ENCODE measurements at regions not wholly inside any gene's neighbourhood (a gene's known extent, or its start where the extent isn't known, plus 50 kb on each side); places are given as distances from the start of the nearest gene placed in this dataset.

DNA sequence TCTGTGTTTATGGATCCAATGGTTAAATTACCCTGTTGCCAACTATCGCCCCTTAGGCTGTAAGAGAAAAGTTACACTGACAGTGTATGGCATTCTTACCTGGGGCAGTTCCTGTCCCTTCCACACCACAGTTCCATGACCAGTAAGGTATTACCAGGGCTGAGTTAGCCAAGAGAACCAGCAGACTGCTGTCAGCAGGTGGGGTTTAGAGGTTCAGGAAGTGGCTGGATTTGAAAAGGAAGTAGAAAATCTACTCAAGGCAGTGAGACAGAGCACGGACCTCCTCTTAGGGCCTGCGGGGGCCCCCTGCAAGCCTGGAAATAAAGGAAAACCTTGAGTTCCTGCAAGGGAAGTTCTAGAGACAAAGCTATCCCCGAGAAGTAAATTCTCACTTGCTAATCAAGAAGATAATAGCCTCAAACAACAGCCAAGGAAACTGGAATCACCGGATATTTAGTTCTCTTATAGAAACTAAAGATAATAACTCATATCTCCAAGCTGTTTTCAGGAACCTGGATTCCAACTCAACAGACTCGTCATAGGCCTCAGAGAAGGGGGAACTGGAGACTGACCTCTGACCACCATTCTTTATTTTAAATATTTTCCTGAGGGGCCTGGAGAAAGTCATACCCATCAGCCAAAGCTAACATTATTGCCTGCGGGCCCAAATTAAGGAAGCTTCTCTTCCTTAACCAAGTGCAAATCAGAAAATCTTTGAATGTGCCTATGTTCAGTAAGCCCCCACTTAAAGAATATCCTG lies 161.7 kb downstream of the ANXA2 start (continued):
- TF ChIP-seq, protein P1, sequence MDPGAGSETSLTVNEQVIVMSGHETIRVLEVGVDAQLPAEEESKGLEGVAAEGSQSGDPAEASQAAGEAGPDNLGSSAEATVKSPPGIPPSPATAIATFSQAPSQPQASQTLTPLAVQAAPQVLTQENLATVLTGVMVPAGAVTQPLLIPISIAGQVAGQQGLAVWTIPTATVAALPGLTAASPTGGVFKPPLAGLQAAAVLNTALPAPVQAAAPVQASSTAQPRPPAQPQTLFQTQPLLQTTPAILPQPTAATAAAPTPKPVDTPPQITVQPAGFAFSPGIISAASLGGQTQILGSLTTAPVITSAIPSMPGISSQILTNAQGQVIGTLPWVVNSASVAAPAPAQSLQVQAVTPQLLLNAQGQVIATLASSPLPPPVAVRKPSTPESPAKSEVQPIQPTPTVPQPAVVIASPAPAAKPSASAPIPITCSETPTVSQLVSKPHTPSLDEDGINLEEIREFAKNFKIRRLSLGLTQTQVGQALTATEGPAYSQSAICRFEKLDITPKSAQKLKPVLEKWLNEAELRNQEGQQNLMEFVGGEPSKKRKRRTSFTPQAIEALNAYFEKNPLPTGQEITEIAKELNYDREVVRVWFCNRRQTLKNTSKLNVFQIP (CRISPR knock-in tag; IDR thresholded peaks at IDR 0.05; ENCODE audit: borderline replicate concordance, low read depth) = no peak
- TF ChIP-seq GLIS3 (CRISPR knock-in tag; IDR thresholded peaks at IDR 0.05) (no peak), BACH2 (CRISPR knock-in tag; IDR thresholded peaks at IDR 0.05; ENCODE audit: borderline replicate concordance) (no peak), ISL1 (CRISPR knock-in tag; IDR thresholded peaks at IDR 0.05) (no peak), ZFP3 (CRISPR knock-in tag; IDR thresholded peaks at IDR 0.05) (no peak), ZNF8 (CRISPR knock-in tag; IDR thresholded peaks at IDR 0.05) (no peak)
- TF ChIP-seq, protein P2, sequence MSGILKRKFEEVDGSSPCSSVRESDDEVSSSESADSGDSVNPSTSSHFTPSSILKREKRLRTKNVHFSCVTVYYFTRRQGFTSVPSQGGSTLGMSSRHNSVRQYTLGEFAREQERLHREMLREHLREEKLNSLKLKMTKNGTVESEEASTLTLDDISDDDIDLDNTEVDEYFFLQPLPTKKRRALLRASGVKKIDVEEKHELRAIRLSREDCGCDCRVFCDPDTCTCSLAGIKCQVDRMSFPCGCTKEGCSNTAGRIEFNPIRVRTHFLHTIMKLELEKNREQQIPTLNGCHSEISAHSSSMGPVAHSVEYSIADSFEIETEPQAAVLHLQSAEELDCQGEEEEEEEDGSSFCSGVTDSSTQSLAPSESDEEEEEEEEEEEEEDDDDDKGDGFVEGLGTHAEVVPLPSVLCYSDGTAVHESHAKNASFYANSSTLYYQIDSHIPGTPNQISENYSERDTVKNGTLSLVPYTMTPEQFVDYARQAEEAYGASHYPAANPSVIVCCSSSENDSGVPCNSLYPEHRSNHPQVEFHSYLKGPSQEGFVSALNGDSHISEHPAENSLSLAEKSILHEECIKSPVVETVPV (CRISPR knock-in tag; IDR thresholded peaks at IDR 0.05) = no peak

DNA sequence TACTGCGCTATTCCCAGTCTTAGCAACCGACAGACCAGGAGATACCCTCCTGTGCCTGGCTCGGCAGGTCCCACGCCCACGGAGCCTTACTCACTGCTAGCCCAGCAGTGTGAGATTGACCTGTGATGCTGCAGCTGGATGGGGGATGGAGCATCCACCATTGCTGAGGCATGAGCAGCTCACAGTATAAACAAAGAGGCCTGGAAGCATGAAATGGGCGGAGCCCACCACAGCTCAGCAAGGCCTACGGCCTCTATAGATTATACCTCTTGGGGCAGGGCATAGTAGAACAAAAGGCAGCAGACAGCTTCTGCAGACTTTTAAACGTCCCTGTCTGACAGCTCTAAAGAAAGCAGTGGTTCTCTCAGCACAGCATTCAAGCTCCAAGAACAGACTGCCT lies 160.3 kb downstream of the ANXA2 start:
- TF ChIP-seq, protein P3, sequence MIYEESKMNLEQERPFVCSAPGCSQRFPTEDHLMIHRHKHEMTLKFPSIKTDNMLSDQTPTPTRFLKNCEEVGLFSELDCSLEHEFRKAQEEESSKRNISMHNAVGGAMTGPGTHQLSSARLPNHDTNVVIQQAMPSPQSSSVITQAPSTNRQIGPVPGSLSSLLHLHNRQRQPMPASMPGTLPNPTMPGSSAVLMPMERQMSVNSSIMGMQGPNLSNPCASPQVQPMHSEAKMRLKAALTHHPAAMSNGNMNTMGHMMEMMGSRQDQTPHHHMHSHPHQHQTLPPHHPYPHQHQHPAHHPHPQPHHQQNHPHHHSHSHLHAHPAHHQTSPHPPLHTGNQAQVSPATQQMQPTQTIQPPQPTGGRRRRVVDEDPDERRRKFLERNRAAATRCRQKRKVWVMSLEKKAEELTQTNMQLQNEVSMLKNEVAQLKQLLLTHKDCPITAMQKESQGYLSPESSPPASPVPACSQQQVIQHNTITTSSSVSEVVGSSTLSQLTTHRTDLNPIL (CRISPR knock-in tag; IDR thresholded peaks at IDR 0.05; ENCODE audit: low read depth) = no peak
- TF ChIP-seq GLIS3 (CRISPR knock-in tag; IDR thresholded peaks at IDR 0.05) (no peak), TOX (CRISPR knock-in tag; IDR thresholded peaks at IDR 0.05; ENCODE audit: borderline replicate concordance) (no peak), BACH2 (CRISPR knock-in tag; IDR thresholded peaks at IDR 0.05; ENCODE audit: borderline replicate concordance) (no peak), ZFP30 (CRISPR knock-in tag; IDR thresholded peaks at IDR 0.05) (no peak), ARNTL (CRISPR knock-in tag; IDR thresholded peaks at IDR 0.05; ENCODE audit: borderline replicate concordance, low read depth) (no peak)
- ATAC-seq = no peak

DNA sequence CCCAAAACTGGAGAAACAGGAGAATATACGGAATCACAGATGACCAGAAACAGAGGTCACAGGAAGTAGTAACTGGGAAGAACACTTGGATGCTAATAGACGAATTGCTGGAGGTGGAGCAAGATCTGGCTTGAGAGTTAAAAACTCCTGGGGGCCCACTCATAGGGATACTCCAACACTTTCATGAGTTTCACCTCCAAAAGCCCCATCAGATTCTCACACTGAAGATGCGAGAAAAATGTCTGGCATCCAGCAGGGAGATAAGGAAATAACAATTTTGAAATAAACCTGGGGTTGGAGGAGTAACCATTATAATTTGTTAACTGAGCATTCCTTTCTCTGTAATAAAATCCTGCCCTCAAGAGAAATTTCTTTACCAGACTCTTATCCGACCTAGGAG lies 154.0 kb downstream of the ANXA2 start:
- TF ChIP-seq OSR1 (CRISPR knock-in tag; IDR thresholded peaks at IDR 0.05) = no peak
- ATAC-seq = no peak

DNA sequence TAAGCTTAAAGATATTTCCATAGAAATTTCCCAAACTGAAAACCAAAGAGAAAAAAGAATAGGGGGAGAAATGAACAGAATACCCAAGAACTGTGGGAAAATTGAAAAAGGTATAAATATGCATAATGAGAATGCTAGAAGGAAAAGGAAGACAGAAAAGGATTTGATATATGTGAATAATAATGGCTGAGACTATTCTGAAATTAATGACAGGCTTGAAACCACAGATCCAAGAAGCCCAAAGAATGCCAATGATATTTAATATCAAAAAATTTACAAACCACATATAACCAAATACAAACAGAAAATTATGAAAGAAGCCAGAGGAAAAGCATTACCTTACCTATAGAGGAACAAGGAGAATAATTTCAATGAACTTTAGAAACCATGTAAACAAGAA lies 153.0 kb downstream of the ANXA2 start:
- no peak for TF ChIP-seq PPARA (CRISPR knock-in tag; IDR thresholded peaks at IDR 0.05; ENCODE audit: borderline replicate concordance)
- TF ChIP-seq, protein P2 (CRISPR knock-in tag; IDR thresholded peaks at IDR 0.05) = no peak
- no peak for TF ChIP-seq BACH2 (CRISPR knock-in tag; IDR thresholded peaks at IDR 0.05; ENCODE audit: borderline replicate concordance)
- no peak for TF ChIP-seq ARNTL (CRISPR knock-in tag; IDR thresholded peaks at IDR 0.05; ENCODE audit: borderline replicate concordance, low read depth)
- TF ChIP-seq, protein P4, sequence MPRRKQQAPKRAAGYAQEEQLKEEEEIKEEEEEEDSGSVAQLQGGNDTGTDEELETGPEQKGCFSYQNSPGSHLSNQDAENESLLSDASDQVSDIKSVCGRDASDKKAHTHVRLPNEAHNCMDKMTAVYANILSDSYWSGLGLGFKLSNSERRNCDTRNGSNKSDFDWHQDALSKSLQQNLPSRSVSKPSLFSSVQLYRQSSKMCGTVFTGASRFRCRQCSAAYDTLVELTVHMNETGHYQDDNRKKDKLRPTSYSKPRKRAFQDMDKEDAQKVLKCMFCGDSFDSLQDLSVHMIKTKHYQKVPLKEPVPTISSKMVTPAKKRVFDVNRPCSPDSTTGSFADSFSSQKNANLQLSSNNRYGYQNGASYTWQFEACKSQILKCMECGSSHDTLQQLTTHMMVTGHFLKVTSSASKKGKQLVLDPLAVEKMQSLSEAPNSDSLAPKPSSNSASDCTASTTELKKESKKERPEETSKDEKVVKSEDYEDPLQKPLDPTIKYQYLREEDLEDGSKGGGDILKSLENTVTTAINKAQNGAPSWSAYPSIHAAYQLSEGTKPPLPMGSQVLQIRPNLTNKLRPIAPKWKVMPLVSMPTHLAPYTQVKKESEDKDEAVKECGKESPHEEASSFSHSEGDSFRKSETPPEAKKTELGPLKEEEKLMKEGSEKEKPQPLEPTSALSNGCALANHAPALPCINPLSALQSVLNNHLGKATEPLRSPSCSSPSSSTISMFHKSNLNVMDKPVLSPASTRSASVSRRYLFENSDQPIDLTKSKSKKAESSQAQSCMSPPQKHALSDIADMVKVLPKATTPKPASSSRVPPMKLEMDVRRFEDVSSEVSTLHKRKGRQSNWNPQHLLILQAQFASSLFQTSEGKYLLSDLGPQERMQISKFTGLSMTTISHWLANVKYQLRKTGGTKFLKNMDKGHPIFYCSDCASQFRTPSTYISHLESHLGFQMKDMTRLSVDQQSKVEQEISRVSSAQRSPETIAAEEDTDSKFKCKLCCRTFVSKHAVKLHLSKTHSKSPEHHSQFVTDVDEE (CRISPR knock-in tag; IDR thresholded peaks at IDR 0.05) = no peak
- no peak for TF ChIP-seq ISL1 (CRISPR knock-in tag; IDR thresholded peaks at IDR 0.05)
- no peak for TF ChIP-seq RARB (CRISPR knock-in tag; IDR thresholded peaks at IDR 0.05)
- TF ChIP-seq TOX (CRISPR knock-in tag; IDR thresholded peaks at IDR 0.05; ENCODE audit: borderline replicate concordance) = no peak
- TF ChIP-seq SNAI2 (CRISPR knock-in tag; IDR thresholded peaks at IDR 0.05) = no peak
- no peak for TF ChIP-seq GLIS3 (CRISPR knock-in tag; IDR thresholded peaks at IDR 0.05)
- no peak for ATAC-seq
